Heart right ventricle (tissue), 16 donors: ENCODE measurements at regions not wholly inside any gene's neighbourhood (a gene's known extent, or its start where the extent isn't known, plus 50 kb on each side); places are given as distances from the start of the nearest gene placed in this dataset.

Source experiments
- ATAC-seq, 8 donors: fragments of 200-7000 bp; cut with Tn5 transposase; one replicate each; pipeline ENCODE4 v1.9.1; 2020; ENCODE audit warnings: mild to moderate bottlenecking in 8 of 8, moderate library complexity in 8 of 8, moderate number of reproducible peaks in 1 of 8
- DNase-seq, 2 donors: peaks; one replicate each; pipeline ENCODE4 v3.0.0-alpha.2; 2020
- H3K27ac ChIP-seq, 10 donors: fragments of 200-600 bp; sonication (generic) in 2 of 10; one replicate each; pipeline versions ENCODE4 v1.5.0 to v1.8.0; 2020 to 2022; ENCODE audit warnings: mild to moderate bottlenecking in 3 of 10
- H3K27me3 ChIP-seq, 7 donors: fragments of 200-600 bp; one replicate each; pipeline ENCODE4 v1.8.0; 2021 to 2022; ENCODE audit warnings: mild to moderate bottlenecking in 2 of 7
- H3K36me3 ChIP-seq, 9 donors: fragments of 200-600 bp; sonication (generic) in 1 of 9; one replicate each; pipeline versions ENCODE4 v1.5.0 to v1.8.0; 2020 to 2022; ENCODE audit warnings: mild to moderate bottlenecking in 2 of 9
- H3K4me1 ChIP-seq, 9 donors: fragments of 200-600 bp; sonication (generic) in 1 of 9; one replicate each; pipeline versions ENCODE4 v1.5.0 to v1.8.0; 2020 to 2022; ENCODE audit warnings: mild to moderate bottlenecking in 4 of 9
- H3K4me3 ChIP-seq, 10 donors: fragments of 200-600 bp; sonication (generic) in 2 of 10; one replicate each; pipeline versions ENCODE4 v1.5.0 to v1.8.0; 2020 to 2022; ENCODE audit warnings: mild to moderate bottlenecking in 7 of 10, moderate library complexity in 2 of 10
- H3K9me3 ChIP-seq, 11 donors: fragments of 200-600 bp in 10 of 11; sonication (generic) in 2 of 11; one replicate each; pipeline versions ENCODE4 v1.5.0 to v1.8.0; 2013 to 2022; ENCODE audit warnings: mild to moderate bottlenecking in 2 of 11, control low read depth in 1 of 11, moderate library complexity in 1 of 11
- WGBS, 2 donors: extraction: QIAGEN DNeasy Blood & Tissue Kit; methylation state at CpG; one replicate each; pipeline ENCODE4 v1.1.7; 2013; ENCODE audit warnings: inconsistent platforms in 1 of 2; 5-methylcytosine and 5-hydroxymethylcytosine counted together
- intact Hi-C, 10 donors: fragments of 100-400 bp; cut with DNase I; formaldehyde crosslinking; loops; one replicate each; pipeline versions ENCODE4 v1.11.1 to v1.14.2; 2022
- TF ChIP-seq, protein P1 (sequence below), 9 donors: fragments of 200-600 bp; sonication (generic) in 2 of 9; IDR thresholded peaks; one replicate each; pipeline versions ENCODE4 v1.5.0 to v1.8.0; 2021 to 2022; ENCODE audit warnings: antibody characterized with exemption in 9 of 9, mild to moderate bottlenecking in 5 of 9, moderate library complexity in 1 of 9
- donor health status: Arrhythmogenic right ventricular cardiomyopathy.
- donor health status: ischemic (EF 13 %, LVEDD 7.1; RV severe dilation, severe dysfunction).
- donor health status: healthy with polysubstance abuse.
- donor health status: DM: no; HTN: yes; CAD: no.
- donor health status: DM: no; HTN: no; CAD: no.
- donor health status: ischemic (EF 25% LVEDD 6.9; RV normal size, moderate dysfunction).
- donor health status: ischemic (EF 25% LVEDD 5.7; RV mildly dilated, moderate dysfunction).
- donor health status: healthy.
- donor health status: DM: yes; HTN: yes; CAD: no.
- donor health status: Ischemic cardiomyopathy.
- donor health status: ischemic (EF 35%, LVEDD 5.7; RV mildly dilated, moderate dysfunction).
- donor health status: nonischemic (EF 11% LVEDD 7.7; RV severe dilation, severe dysfunction).
- donor health status: DM: yes; HTN: yes; CAD: no.
- donor health status: PGD.
- donor health status: ischemic (EF 29% LVEDD 5.4; RV normal size, mild dysfunction).
- donor health status: nonischemic (EF 23%, LVEDD 6.1; RV moderate dilation, normal function).

DNA sequence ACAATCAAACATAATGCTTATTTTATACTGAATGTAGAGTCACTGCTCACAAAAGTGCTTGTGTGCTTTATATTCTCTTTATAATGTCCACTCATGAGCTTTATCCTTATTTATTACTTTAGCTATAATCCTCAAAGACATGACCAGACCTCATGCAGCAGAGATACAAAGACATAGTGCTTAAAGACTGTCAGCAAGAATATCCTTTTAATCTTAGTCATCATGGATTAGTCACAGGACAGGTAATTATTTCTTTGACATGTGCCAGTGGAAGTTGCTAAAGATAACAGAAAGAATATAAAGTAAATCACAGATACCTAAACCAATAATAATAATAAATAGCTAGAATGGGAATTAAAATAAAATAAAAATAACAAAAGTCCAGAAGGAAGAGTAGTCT, 707.5 kb downstream of the BCL11B start:
- H3K9me3 ChIP-seq, result no peaks in the 10 kb centered on the region
- TF ChIP-seq, protein P1, sequence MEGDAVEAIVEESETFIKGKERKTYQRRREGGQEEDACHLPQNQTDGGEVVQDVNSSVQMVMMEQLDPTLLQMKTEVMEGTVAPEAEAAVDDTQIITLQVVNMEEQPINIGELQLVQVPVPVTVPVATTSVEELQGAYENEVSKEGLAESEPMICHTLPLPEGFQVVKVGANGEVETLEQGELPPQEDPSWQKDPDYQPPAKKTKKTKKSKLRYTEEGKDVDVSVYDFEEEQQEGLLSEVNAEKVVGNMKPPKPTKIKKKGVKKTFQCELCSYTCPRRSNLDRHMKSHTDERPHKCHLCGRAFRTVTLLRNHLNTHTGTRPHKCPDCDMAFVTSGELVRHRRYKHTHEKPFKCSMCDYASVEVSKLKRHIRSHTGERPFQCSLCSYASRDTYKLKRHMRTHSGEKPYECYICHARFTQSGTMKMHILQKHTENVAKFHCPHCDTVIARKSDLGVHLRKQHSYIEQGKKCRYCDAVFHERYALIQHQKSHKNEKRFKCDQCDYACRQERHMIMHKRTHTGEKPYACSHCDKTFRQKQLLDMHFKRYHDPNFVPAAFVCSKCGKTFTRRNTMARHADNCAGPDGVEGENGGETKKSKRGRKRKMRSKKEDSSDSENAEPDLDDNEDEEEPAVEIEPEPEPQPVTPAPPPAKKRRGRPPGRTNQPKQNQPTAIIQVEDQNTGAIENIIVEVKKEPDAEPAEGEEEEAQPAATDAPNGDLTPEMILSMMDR (IDR thresholded peaks at IDR 0.05), result no peak
- ATAC-seq (no peak), DNase-seq (no peak)
- H3K4me3 ChIP-seq, result no peak overlapping the region
- intact Hi-C loops, result no loop called here
- H3K4me1 ChIP-seq, result no peaks in the 10 kb centered on the region
- peaks cover 0 to 6% (median 0%) of the 10 kb centered on the region in 7 donors for H3K27me3 ChIP-seq
- H3K36me3 ChIP-seq, result no peaks in the 10 kb centered on the region
- H3K27ac ChIP-seq, result no peak overlapping the region

DNA sequence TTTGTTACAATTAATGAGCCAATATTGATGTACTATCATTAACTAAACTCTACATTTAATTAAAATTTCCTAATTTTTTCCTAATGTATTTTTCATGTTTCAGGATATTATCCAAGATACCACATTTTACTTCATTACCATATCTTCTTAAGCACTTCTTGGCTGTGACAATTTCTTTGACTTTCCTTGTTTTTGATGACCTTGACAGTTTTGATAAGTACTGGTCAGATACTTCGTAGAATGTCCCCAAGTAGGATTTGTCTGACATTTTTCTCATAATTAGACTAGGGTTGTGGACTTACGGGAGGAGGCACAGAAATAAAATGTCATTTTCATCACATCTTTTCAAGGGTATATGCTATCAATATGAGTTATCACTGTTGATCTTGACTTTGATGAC, 700.9 kb downstream of the BCL11B start:
- Histone ChIP-seq H3K36me3 (no peaks in the 10 kb centered on the region), H3K9me3 (peaks cover 0 to 18% (median 4%) of the 10 kb centered on the region in 11 donors), H3K4me3 (no peak overlapping the region), H3K27me3 (peaks cover 0 to 4% (median 0%) of the 10 kb centered on the region in 7 donors), H3K4me1 (no peaks in the 10 kb centered on the region), H3K27ac (no peak overlapping the region)
- no peak for ATAC-seq
- intact Hi-C loops, result no loop called here
- no peak for DNase-seq
- 71 to 76% methylated on average over 2 of the region's 2 CpGs for WGBS, 2 donors
- TF ChIP-seq, protein P1 (IDR thresholded peaks at IDR 0.05), result no peak

DNA sequence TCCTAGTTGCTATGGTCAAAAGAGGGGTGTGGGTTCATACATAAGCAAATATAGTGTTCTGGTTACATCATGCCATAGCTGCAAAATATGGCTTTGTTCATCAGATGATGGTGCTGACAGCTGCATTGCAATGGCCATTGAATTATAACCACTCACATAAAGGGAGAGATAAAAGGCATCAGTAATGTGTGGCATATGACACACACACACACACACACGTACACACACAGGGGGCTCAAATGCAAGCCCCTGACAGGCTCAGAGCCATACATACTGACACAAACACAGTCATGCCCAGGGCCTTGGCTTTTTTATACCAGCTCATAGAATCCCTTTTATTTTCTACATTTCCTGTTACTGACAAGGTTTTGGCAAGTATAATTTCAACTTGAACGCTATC, 698.9 kb downstream of the BCL11B start:
- H3K27me3 ChIP-seq, result peaks cover 0 to 4% (median 0%) of the 10 kb centered on the region in 7 donors
- intact Hi-C loops, result no loop called here
- H3K27ac ChIP-seq, result no peak overlapping the region
- no peak overlapping the region for H3K4me3 ChIP-seq
- no peak for ATAC-seq
- no peaks in the 10 kb centered on the region for H3K4me1 ChIP-seq
- TF ChIP-seq, protein P1 (IDR thresholded peaks at IDR 0.05), result no peak
- DNase-seq, result no peak
- 59 to 60% methylated on average over 2 of the region's 2 CpGs for WGBS, 2 donors
- H3K36me3 ChIP-seq, result no peaks in the 10 kb centered on the region
- H3K9me3 ChIP-seq, result peaks cover 0 to 18% (median 4%) of the 10 kb centered on the region in 11 donors

DNA sequence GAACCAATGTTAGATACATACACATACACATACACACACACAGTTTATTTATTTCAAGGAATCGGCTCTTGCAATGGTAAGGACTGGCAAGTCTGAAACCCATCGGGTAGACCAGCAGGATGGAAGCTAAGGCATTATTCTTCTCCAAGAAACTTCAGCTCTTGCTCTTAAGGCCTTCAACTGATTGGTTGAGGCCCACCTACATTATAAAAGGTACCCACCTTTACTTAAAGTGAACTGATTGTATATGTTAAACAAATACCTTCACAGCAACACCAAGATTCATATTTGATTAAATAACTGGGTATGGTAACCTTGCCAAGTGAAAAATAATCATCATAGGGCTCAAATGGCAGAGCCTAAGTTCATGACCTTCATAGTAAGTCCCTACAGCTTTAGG, 695.5 kb downstream of the BCL11B start:
- 77 to 81% methylated on average over 2 of the region's 2 CpGs for WGBS, 2 donors
- Histone ChIP-seq H3K36me3 (no peaks in the 10 kb centered on the region), H3K9me3 (peaks cover 0 to 12% (median 3%) of the 10 kb centered on the region in 11 donors), H3K27ac (no peak overlapping the region), H3K27me3 (peaks cover 0 to 4% (median 0%) of the 10 kb centered on the region in 7 donors), H3K4me3 (no peak overlapping the region), H3K4me1 (no peaks in the 10 kb centered on the region)
- TF ChIP-seq, protein P1 (IDR thresholded peaks at IDR 0.05), result no peak
- intact Hi-C loops, result no loop called here
- DNase-seq (no peak), ATAC-seq (no peak)
